GM18511 (cell line): ENCODE measurements at regions not wholly inside any gene's neighbourhood (a gene's known extent, or its start where the extent isn't known, plus 50 kb on each side); places are given as distances from the start of the nearest gene placed in this dataset.

Experiments
- ATAC-seq: cut with Tn5 transposase; IDR thresholded peaks from one replicate; pipeline ENCODE4 v1.9.1; 2021; ENCODE audit warnings: mild to moderate bottlenecking, moderate library complexity; ENCODE audit not compliant: unreplicated experiment

DNA sequence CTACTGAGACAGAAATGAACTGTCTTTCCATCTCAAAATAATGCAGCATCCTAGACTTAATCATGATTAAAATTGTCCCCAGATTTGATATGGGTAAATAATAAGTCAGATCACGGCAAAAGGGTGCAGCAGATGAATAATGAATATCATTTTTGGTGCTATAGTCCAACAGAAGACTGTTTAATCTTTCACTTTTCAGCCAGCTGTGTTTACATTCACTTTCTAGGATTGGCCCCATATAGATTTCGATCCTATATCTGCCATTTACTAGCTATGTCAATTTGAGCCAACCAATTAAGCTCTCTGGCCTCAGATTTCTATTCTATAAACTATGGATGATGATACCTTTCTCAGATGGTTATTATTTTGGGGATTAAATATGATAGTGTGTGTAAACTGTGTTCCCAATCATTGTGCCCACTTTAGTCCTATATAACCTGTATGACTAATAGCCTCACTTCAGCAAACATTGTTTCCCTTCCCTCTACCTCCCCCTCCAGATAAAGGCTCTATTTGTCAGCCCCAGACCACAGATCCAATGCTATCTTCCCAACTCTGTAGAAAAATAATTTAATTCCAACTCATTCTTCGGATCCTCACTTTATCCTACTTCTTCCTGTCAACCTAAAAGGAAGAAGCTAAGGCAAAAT is 53.6 kb upstream of the NT5E start:
- no peak for ATAC-seq

GRCh38 chr6:85395746-85396145 is 54.1 kb upstream of the NT5E start:
- ATAC-seq = no peak

DNA sequence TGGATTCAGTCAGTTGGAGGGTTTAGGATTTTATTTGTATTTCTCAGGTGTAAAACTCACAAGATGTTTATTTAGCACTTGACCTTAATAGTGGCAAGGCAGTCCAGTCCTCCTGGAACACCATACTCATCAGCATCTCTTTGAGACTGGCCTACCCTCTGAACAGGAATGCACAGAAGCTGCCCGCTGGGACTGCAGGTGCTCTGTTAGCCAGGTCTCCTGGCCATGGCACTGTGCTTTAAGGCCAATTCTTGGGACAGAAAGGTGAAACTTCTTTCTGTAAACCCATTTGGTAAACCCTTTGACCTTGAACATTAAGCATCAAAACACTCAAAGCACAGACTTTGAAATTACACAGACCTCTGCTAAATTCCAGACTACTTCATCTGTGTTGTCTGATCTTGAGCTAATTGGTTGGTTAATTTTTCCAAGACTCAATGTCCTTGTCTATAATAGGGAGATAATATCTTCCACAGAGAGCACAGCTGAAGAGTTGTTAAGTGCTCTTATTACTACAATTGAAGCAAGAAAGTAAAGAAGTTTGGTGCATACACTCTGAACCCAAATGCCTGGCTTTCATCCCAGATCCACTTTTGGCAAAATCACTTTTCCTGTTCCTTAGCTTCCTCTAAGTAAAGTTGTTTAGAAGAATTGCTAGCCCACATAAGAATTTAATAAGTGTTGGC is 54.9 kb upstream of the NT5E start:
- ATAC-seq = no peak

- ATAC-seq = no peak
Measured at GRCh38 chr6:85394199-85394598, 55.7 kb upstream of the NT5E start.

DNA sequence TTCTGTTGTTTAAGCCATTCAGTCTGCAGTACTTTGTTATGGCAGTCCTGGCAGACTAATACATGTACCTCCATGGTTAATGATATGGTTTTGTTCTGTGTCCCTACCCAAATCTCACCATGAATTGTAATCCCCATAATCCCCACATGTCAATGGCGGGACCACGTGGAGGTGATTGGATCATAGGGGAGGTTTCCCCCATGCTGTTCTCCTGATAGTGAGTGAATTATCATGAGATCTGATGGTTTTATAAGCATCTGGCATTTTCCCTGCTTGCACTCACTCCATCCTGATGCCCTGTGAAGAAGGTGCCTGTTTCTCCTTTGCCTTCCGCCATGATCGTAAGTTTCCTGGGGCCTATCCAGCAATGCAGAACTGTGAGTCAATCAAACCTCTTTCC is 57.5 kb upstream of the NT5E start:
- ATAC-seq = no peak

DNA sequence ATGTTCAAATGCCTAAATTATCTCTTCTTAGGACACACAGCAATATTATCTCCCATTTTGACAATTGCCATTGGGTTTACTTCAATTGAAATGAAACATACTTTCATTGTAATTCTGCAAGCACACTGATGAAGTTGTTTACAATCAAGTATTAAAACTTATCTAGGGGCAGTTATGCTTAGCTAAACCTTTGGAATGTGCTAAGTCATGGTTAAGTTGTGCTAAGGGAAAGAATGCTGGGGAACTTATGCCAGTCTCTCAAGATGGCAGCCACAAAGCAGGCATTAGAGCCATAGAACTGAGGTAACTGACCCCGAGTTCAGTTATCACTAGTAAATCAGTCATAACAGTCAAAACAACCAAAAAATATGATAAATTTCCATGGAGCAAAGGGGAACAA is 59.1 kb upstream of the NT5E start:
- no peak for ATAC-seq

DNA sequence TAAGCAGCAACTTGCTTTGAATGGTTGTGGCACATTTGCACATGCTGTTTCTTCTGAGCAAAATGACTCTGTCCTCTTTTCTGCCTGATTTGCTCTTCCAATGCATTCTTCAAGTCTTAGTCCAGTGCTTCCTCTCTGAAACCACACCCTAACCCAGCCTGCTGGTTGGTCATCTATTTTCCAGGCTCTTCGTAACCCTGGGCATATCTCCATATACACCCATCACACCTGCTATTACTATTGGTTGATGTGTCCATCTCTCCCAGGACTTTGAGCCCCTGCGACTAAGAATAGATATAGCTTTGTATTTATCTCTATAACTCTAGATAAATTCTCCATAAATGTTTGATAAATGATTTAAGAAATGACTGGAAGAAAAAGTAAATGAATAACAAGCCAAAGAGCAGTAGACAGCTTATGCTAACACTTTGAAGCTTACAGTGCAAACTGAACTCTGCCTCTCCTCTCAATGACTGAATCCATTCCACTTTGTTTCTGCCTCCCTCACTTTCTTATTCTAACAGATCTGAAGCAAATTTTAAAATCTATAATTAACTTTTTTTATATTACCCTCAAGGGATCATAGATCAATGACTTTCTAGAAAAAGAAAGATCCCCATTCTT is 59.7 kb upstream of the NT5E start:
- ATAC-seq = no peak

GRCh38 chr6:85389151-85389797 is 60.6 kb upstream of the NT5E start:
- no peak for ATAC-seq

- ATAC-seq = no peak
Measured at GRCh38 chr6:85388531-85388930, 61.4 kb upstream of the NT5E start.

- no peak for ATAC-seq
Measured at GRCh38 chr6:85385636-85386315, 64.1 kb upstream of the NT5E start.

DNA sequence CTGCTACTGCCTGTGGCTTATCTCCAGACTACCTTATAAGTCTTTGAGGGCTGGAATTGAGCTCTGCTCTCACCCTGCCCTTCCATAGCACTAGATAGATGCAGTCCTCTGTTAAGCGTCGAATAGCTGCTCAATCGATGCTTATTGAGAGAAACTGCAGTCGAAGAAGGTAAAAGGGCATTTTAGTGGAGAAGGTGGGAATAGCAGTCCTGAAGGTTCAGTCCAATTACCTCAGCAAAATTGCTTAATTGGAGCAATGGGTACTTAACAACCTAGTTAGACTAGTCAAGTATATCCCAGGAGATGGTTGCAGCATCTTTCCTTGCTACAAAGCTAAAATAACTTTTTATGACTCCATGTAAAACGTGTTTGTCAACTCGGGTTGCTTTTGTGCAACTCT is 66.8 kb upstream of the NT5E start:
- ATAC-seq = no peak

GRCh38 chr6:85382541-85382940 is 67.3 kb upstream of the NT5E start:
- ATAC-seq = no peak

- ATAC-seq = no peak
Measured at GRCh38 chr6:85372915-85373270, 77.0 kb upstream of the NT5E start.

DNA sequence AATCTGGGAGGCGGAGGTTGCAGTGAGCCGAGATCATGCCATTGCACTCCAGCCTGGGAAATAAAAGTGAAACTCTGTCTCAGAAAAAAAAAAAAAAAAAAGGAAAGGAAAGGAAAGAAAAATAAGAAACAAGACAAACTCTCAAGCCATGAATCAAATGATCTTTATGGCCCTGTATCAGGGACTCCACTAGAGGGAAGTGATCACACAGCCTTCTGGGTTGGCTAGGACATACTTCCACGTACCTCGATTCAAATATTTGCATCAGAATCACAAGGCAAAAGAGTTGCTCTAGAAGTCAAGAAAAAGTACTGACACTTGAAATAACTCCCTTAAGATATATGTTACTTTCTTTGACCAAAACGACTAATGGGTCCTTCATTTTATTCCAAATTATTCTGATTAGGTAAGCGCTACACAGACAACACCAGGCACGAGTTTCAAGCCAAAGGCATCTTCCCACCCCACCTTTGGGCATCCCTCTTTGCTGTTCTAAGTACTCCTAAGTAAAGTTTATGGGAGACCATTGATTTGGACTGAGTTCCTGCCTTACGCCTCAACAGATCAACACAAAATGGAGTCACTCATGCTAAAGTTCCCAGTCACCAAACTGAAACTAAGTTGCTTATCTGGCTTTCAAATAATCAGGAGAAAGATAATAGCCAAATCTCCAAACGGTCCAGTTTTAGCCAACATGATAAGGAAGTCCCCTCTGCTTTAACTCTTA is 77.5 kb upstream of the NT5E start:
- ATAC-seq = no peak

- ATAC-seq = no peak
Measured at GRCh38 chr6:85368631-85369030, 81.3 kb upstream of the NT5E start.

- no peak for ATAC-seq
Measured at GRCh38 chr6:85364344-85364743, 85.5 kb upstream of the NT5E start.

DNA sequence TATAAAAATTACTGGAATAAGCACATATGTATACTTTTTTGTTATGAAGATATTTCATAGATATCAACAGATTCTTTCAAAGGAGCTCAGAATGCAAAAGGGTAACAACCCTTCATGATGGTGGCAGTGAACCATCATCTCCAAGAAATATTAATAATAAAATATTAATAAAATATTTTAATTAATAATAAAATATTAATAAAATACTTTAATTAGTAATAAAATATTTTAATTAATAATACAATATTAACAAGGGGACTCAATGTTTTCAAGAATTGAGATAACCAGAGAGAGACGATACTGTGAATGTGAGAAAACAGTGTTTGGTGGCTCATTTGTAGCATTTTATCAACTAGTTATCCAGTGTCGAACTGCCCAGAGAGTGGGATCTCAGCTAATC is 86.0 kb upstream of the NT5E start:
- ATAC-seq = no peak

GRCh38 chr6:85362652-85363310 is 87.1 kb upstream of the NT5E start:
- ATAC-seq = no peak

DNA sequence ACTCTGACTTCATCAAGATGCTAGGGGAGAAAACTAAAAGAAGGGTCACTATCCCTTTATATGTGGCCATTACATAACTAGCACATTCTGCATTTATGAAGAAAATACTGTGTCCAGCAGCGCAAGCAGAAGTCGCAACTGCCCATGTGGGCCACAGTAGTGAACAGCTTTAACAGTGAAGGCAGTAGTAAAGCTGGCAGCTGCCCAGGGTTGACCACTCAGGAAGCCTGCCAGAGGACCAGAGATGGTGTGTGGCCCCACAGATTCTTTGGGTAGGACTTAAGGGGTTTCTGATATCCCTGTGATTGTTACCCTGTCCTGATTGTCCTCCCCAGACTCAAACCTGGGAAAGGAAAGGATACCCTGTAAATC is 88.3 kb upstream of the NT5E start:
- no peak for ATAC-seq
